NCI-H1417 treated with DMSO at 0.1 percent for 48 hours (cell line): ENCODE measurements at regions not wholly inside any gene's neighbourhood (a gene's known extent, or its start where the extent isn't known, plus 50 kb on each side); places are given as distances from the start of the nearest gene placed in this dataset.

Source experiments
- DNase-seq: peaks from one replicate; lab custom pipeline; 2025; lab: John Stamatoyannopoulos, UW

DNA sequence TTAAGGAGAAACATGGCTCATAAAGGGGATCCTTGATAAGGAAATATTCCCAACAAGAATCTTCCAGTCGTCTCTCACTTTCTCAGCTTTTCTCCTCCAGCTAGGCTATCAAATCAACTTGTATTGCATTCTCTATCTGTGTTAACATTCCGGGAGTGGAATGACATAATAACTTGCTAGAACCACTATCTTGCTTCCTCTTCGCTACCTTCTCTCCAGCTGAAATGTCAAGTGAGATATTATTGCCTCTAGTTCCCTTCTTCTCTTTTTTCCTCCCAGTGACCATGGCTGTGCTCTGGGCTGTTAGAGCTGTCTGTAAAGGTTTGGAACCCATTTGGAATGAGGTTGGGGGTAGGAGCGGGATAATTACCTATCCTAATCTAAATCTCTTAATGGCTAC lies 1329.5 kb upstream of the WWC1 start:
- no peak for DNase-seq

DNA sequence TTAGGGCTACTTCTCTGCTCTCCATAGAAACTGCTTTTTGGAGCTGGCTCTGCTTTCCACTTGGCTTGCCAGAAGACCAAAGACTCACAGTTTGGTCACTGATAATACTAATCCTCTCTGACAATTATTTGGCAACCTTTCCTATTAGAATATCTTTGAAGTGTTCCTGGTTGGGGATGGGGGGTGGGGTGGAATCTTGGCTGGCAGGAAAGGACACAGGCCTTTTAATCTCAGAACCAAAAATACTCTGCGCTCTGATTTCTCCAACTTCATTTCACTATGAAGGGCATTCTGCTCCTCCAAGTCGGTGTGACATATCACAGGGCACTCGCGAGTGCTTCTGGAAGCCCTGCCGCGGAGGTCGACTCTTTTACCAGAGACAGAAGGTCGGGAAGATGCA lies 1329.0 kb upstream of the WWC1 start:
- no peak for DNase-seq

DNA sequence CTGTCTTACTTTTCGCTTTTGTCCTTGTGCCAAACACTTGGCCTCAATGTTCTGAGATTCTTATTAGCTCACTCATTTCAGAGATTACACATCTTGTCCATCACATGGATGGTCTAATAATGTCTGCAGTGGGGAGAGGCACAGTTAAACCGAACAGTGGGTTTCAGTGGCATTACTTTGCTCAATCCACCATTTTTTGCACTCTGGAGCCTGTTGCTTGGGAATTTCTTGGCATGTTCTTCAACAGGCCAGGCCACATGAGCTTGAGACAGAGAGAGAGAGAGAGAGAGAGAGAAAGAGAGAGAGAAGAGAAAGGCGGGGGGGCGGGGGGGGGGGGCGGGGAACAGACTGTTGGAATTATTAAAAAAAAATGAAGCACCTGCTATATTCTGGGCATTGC lies 1327.8 kb upstream of the WWC1 start:
- no peak for DNase-seq

DNA sequence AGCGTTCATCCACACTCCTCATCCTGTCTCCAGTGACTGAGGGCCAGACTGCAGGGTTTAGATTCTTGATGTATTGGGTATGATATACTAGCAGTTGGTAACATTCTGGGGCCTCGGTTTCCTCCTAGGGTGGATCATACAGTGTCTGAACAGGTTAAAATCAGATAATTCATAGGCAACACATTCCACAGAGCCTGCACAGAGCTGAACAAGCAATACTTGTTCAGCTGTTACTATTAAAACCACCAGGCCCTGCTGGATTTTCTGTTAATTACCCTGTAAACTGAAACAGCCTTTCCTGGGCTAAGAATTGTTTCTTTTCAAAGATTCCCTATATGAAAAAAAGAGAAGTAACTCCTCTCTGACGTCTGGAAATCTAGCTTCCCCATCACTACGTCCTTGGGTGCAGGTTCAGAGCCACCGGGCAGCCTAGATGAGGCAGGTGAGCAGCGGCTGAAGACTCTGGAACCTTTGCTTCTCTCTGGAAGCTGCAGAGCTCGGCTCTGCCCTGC lies 1313.5 kb upstream of the WWC1 start:
- no peak for DNase-seq

DNA sequence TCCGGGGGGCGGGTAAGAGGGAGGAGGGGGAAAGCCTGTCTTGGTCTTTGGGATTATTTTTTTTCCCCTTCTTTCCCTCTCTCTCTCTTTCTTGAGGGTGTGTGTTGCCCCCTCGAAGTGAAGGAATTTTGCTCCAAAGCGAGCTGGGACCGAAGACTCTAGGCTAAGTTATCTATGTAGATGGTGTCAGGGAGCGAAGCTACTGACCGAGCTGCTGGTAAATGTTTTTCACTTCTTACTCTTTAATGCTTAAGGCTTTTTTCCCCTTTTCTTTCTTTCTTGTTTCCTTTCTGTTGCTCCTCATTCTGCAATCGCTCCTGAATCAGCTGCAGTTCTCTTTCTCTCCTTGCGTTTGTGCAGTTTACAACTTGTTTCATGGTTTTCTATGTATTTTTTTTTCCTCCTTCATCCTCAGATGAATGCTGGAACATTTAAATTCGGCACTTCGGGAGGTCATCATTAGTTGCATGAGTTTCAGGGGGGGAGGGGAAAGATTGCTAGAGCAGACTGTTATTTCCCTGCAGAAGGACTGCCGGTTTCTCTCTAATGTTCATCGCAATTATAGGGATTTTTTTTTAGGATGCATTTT lies 1312.0 kb upstream of the WWC1 start:
- no peak for DNase-seq

DNA sequence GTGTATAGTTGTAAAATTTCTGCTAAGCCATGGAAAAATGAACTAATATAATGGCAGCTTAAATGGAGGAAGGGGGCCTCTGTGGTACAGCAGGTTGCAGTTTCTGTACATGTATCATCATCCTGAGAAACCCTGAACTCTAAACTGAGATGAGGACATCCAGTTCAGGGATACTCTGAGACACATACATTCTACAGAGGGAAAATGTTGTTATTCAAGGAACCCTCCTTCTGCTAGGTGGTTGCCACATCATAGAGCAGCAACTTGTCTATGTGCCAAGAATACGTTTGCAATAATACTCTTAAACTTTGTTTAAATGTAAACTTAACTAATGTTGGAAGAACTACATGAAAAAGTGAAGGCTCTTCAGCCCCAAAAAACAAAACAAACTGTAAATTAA lies 1310.8 kb upstream of the WWC1 start:
- DNase-seq, result no peak

DNA sequence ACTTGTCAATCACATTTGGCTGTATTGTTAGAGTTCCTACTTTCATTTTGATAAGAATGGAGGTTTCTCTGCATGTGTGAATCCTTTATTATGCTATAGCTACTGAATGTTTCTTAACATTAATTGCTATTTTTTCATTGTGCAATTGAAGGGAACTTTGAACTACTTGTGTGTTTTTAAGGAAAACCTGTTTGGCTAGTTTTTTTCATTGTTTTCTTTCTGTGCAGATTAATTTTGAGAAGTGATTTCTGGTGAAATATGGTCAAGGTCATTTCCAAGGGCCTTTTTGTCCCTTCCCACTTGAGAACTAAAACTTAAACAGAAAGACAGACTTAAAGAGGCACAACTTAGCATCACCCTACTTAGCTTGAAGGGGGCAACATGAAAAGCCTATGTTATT lies 1309.2 kb upstream of the WWC1 start:
- no peak for DNase-seq

DNA sequence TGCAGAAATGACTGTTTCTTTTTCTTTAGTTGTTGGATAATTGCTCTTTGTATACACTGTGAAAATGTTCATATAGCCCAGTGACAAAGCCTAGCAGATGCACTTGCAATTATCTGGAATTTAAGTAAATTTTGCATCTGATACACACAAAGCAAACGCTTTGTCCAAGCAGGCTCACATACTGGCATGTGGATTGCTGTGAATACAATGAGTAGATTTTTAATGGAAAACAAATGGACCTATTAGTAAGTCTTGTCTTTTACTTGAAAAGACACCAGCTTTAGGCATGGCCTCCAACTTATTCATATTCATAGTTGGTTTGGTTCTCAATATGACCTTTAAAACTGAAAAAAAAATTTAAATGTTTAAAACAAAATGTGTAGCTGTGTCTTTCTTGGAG lies 1299.8 kb upstream of the WWC1 start:
- DNase-seq, result no peak

DNA sequence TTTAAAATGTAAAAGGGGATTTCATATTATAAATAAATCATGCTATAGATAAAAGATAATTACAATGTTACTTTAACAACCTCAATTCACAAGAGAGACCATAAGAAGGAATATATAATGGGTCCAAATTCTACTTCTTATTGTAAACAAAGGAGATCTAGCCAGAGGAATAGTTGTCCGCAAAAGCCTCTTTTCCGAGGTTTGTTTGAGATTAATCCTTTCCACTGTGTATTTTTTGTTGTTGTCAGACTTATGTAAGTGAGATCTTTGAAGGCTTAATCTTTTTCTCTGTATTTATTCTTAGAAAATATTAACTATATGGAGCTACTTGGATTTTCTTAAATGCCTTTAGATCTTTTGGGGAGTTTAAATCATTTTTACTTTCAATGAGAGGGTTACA lies 1299.3 kb upstream of the WWC1 start:
- no peak for DNase-seq

DNA sequence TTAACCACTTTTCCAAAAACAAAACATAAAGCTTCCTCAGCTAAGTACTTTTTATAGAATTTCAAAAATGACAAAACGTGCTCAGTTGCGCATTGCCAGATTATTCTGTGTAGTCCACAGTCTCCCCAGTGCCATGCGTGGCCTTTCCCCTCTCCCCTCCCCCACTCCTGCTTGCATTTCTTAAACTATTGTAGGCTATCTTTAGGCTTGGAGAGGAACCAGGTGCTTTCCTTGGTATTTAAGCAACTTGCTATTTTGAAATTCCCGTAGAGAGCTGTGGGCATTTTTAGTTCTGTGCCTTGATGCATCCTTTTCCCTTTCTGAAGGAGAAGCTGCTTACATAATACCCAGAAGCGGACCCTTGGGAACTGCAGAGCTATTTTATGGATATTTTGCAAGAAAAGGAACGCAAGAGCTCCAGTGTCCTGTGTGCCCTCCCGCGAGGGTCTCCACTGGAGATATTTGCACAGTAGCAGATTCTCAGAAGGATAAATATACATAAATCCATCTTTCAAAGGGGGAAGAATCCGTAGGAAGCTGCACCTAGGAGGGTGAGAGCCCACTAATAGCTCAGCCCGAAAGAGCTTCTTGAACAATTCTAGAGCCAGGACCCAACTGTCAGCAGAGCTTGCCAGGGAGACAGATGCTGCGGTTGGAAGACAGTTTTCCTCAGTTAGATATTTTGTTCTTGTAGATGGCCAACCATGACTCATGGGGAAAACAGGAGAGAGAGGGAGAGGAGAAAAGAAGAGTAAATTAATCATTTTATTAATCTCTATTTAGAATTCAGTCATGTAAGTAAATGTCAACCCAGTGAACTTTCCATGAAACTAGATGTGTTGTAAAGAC lies 1298.3 kb upstream of the WWC1 start:
- DNase-seq, result no peak

DNA sequence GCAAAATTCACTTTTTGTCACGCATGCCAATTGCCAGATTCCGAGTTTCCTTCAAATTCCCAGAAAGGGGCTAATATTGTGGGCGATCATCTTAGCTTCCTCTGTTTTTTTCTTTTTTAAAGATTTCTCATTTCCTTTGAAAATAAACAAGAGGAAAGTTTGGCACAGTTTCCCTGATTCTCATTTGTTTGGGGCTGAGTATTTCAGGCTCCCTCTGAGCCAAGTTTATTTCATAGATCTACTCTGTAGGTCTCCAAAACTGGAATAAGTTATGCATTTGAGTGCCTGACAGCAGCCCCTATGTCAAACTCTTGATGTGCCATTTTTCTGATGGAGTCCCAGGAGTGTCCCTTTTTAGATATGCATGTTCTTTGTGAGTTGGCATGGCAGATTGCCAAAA lies 1297.2 kb upstream of the WWC1 start:
- DNase-seq, result no peak

DNA sequence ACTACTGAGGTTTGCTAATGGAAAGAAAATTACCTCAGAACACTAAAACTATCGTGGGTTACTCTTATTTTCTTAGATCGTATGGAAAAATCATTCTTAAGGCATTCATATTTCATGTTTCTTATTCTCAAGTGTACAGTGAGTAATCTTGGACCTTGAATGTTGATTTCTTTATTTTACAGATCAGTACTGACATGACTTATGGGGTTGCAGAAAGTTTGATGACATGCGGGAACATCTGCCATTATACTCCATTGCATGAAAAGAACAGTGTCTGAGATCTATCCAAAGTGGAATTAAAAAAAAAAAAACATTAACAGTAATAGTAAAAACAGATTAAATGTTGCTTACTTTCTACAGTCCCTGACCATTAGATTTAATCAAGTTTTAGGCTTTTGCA lies 1290.2 kb upstream of the WWC1 start:
- DNase-seq, result no peak

DNA sequence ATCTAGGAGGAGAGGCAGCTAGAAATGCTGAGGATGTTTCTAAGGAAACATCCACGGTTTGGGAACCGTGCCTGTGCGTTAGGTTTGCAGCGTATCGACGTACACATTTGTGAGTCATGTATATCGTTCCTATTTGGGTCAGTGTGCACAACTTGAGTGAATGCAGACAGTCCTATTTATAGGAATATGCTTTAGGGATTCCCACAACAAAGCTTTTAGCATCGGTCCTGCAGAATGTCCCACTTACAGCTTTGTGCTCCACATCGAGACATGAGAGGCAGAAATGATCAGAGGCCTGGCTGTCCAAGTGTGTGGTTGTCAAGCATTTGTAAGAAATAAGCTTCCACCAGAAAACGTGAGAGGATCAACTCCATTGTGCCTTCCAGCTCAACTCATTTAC lies 1282.7 kb upstream of the WWC1 start:
- DNase-seq, result no peak

DNA sequence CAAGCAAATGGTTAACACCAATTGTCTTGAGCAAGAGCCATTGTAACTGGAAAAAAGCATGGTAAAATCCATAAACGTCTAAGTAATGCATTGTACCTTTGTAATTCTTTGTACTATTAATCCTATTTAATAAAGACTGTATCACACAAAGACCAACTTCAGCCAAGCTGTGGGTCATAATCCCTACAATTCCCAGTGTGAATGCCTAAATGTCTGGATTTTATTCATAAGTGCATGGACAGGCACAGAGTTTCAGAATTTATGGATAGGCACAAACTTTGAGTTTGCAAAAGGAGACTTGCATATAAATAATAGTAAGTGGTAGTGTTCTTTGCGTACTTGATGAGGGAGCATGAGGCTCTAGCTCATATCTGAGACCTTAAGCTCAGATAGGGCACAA lies 1280.2 kb upstream of the WWC1 start:
- no peak for DNase-seq

DNA sequence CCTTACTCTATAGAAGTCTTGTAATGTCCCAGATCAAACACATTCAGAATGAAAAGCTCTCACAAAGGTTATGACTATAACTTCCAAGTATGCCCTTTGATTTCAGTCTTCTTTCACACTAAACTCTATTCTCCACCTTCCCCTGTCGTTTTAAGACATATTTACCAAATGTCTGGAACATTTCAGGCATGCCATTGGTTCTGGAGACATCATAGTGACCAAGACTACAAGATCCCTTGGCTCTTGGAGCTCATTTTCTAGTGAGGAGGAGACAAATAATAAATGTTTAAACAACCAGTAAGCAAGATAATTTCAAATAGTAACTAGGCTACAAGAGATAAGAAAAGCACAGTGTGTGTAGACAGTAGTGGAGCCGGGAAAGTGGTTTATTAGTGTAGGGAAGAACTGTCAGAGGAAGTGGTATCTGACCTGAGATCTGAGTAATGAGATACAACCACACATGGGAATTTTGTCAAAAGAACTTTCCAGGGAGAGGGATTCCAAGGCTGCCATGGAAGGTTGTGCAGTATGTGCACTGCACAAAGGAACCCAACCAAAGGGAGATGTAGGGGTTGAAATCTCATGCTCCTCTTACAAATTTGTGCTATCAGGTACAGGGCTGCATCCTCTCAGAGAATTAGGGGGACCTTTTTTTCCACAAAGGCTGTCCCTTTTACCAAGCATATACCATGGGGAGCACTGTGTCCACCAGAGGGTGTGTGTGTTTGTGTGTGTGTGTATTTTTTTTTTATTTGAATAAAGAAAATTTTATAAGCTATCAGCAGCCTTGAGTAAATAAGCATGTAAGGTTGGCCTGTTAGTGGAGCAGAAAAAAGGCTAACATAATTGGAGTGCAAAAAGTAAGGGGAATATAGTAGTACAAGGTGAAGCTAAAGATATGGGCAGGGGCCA lies 1279.1 kb upstream of the WWC1 start:
- DNase-seq, result no peak

DNA sequence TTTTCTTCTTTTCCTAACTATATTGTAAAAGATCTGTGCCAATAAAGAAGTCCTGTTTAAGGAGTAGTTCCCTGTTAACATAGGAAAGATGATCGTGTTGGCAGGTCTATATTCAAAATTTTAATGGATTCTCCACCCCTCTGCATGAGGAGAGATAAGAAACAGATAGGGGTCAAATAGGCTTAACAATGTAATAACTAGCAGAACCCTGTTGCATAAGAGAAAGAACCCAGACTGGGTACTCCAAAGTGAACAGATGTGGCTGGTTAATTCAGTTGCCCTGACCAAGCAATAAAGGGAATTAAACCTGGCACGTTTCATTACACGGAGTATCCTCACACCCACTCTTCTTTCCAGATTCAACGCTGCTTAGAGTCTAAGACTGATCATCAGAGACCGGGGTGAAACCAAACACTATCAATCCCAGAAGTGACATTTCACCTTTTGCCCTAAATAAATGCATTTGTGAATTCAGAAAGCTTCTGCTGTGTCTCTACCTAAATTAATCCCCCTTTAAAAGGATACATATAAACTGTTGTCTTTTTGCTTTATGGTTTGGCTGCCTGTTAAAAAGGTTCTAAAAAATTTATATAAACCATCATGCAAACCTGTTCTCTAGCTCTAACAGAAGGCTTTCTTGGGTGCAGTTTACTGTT lies 1276.9 kb upstream of the WWC1 start:
- DNase-seq, result no peak

DNA sequence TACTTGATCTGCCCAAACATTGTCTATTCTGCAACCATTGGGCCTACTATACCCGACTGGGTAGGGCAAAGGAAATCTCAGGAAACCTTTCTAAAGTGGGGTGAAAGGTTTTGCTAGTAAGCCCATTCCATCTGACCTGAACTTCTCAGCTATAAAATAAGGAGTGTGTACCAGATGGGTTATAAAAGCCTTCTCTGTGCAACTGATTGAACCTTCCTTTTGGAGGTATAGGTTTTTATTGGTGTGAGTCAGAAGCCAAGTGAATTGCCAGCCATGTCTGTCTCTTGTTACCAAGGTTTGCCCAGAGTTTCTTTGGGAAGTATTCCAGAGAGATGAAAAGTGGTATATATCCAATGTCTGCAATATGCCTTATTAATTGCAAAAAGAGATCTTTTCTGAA lies 1271.0 kb upstream of the WWC1 start:
- no peak for DNase-seq

DNA sequence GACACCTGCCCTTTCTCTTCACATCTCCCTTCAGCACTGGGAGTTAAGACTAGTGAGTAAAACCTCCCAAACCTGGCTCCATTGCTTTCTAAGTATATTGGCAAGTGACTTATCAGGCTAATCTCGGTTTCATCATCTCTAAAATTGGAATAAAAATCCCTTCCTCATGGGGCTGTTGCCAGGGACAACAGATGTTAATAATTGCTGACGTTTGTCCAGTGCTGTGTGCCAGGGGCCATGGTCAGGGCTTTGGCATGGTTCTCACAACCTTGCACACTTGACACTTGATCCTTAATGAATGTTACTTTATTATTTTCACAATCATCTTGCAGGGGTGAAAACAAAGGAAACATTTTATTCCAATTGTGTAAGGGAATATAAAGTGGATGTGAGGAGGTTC lies 1262.0 kb upstream of the WWC1 start:
- no peak for DNase-seq

DNA sequence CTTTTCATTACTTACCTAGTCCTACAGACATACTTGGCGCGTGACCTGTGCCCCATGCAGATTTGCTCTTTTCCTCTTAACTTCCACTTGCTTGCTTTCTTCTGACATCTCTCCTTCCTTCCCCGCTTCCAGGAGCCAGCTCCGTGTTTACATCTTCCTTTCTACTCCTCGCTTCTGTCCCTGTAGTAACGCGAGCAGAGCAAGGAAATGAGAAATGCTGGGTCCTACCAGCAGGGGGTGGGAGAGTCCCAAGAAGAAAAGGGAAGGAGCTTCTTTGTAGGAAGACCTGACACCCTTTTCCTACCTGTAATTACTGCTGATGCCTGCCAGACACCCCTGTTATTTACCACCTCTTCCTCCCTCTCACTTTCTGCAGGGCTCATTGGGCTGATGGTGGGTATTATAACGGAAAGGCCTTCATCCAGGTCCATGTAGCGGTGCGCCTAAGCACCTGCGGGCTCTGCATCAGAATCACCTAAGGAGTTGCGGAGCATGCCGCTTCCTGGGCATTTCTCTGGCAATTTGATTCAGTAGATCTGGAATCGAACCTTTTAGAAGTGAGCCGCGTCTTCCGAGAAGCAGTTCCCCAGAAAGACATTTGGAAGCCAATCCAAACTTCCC lies 1260.8 kb upstream of the WWC1 start:
- no peak for DNase-seq

DNA sequence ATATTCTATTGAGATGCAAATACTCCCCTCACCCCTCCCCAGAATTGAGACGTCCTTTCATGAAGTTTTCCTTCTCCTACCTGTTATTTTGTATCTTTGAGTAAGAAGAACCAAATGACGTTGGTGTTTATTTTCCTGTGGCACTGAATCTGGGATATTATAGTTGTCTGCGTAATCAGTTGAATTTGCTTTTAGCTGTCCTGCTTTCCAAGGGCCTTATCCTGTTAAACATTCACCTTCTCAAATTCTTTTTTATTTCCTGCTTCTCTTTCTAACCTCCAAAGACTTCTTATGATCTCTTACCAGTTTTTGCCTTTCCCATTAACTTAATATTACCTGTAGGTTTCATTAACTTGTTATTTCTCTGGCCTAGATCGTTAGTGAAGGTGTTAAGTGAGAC lies 1254.9 kb upstream of the WWC1 start:
- DNase-seq, result no peak

DNA sequence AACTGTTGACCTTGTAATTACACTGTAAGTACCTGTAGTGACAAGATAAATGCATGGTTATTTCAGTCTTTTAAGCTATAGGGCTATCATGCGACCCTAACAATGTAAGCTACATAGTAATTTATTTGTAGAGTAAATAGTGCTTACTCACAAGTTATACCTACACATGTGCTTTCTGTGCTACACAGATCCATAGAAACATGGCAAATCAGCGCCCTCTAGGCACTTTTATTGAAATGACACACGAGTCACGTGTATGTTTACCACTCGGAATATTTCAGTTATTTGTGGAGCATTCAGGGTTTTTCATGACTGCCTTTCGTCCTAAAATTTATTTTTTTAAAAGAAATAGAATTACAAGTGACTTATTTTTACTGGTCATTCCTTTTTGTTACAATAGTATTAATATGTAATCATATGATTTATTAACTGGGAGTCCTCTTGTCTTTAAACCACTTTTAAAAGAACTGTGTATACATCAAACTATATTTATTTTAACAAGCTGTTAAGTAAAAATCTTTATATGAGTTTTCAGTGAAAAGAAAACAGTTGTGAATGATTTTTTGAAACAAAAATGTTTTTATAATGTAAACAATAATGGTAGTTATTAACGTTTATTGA lies 1242.3 kb upstream of the WWC1 start:
- no peak for DNase-seq
